Ovary (tissue), 7 donors: ENCODE measurements at regions not wholly inside any gene's neighbourhood (a gene's known extent, or its start where the extent isn't known, plus 50 kb on each side); places are given as distances from the start of the nearest gene placed in this dataset.

Experiments used
- DNase-seq, 5 donors: peaks; one replicate each; pipeline ENCODE4 v3.0.0-alpha.2; 2019 to 2020
- H3K27ac ChIP-seq, 2 donors: fragments of 200-600 bp; one replicate each; pipeline versions ENCODE4 v1.5.1 to v1.8.0; 2019 to 2022
- H3K27me3 ChIP-seq: fragments of 200-600 bp; one replicate; pipeline ENCODE4 v1.8.0; 2022
- H3K36me3 ChIP-seq: fragments of 200-600 bp; sonication (generic); one replicate; pipeline ENCODE4 v1.5.1; 2019
- H3K4me1 ChIP-seq: one replicate; pipeline ENCODE4 v1.8.1; 2013; ENCODE audit warnings: mild to moderate bottlenecking, moderate library complexity; ENCODE audit not compliant: insufficient read depth
- H3K4me3 ChIP-seq: fragments of 200-600 bp; sonication (generic); one replicate; pipeline ENCODE4 v1.5.1; 2017
- H3K9me3 ChIP-seq, 2 donors: fragments of 200-600 bp in 1 of 2; sonication (generic) in 1 of 2; one replicate each; pipeline versions ENCODE4 v1.5.1 to v1.8.1; 2013 to 2019; ENCODE audit warnings: mild to moderate bottlenecking in 1 of 2, moderate library complexity in 1 of 2
- CTCF ChIP-seq, 3 donors: fragments of 450-650 bp in 2 of 3; fragments of 200-600 bp in 1 of 3; IDR thresholded peaks; one replicate each; pipeline versions ENCODE4 v1.5.1 to v1.8.0; 2016 to 2022; ENCODE audit warnings: antibody characterized with exemption in 3 of 3, mild to moderate bottlenecking in 1 of 3
- EP300 ChIP-seq: sonication (generic); formaldehyde crosslinking; IDR thresholded peaks from one replicate; pipeline ENCODE4 v1.6.1; 2017; ENCODE audit warnings: antibody characterized with exemption
- POLR2A ChIP-seq: fragments of 450-650 bp; IDR thresholded peaks from one replicate; pipeline ENCODE4 v1.6.1; 2017; ENCODE audit warnings: antibody characterized with exemption, mild to moderate bottlenecking, moderate library complexity
- WGBS, 3 donors: extraction: QIAGEN DNeasy Blood & Tissue Kit in 1 of 3; methylation state at CpG; one replicate each; pipeline versions ENCODE4 v1.1.5 to v1.1.7; 2013 to 2017; 5-methylcytosine and 5-hydroxymethylcytosine counted together
- intact Hi-C, 4 donors: fragments of 100-400 bp; cut with DNase I; formaldehyde crosslinking; loops; one replicate each; pipeline versions ENCODE4 v1.11.0 to v1.15.1; 2022 to 2023
- donor health status: DM: no; HTN: no; CAD: no; lungs with moderate emphysema.
- donor health status: DM: no; HTN: no; CAD: no.
- donor health status: Bipolar disorder and iron deficiency.
- donor health status: DM: no; HTN: no; CAD: no.
- donor health status: DM: yes; HTN: yes; CAD: no.

- DNase-seq, result no peak
- H3K36me3 ChIP-seq, result no peaks in the 10 kb centered on the region
- H3K9me3 ChIP-seq, result no peaks in the 10 kb centered on the region
- H3K27ac ChIP-seq, result no peak overlapping the region
- WGBS, 3 donors, result 61 to 71% (median 71%) methylated on average over 1 of the region's 1 CpG
- no peaks in the 10 kb centered on the region for H3K27me3 ChIP-seq
- H3K4me3 ChIP-seq, result no peak overlapping the region
- no peaks in the 10 kb centered on the region for H3K4me1 ChIP-seq
- no peak for TF ChIP-seq EP300
- TF ChIP-seq POLR2A, result no peak
- TF ChIP-seq CTCF (IDR thresholded peaks at IDR 0.05), result no peak
- intact Hi-C loops, result no loop called here
Measured at GRCh38 chr6:16959789-16960188, 142.1 kb upstream of the STMND1 start.

- intact Hi-C loops, result no loop called here
- WGBS, 3 donors, result 65 to 76% (median 73%) methylated on average over 2 of the region's 2 CpGs
- H3K36me3 ChIP-seq, result no peaks in the 10 kb centered on the region
- no peak overlapping the region for H3K4me3 ChIP-seq
- TF ChIP-seq CTCF (IDR thresholded peaks at IDR 0.05) (no peak), EP300 (no peak), POLR2A (no peak)
- no peaks in the 10 kb centered on the region for H3K27me3 ChIP-seq
- H3K4me1 ChIP-seq, result no peaks in the 10 kb centered on the region
- DNase-seq, result no peak
- no peak overlapping the region for H3K27ac ChIP-seq
- H3K9me3 ChIP-seq, result no peaks in the 10 kb centered on the region
Measured at GRCh38 chr6:16956361-16956760, 145.5 kb upstream of the STMND1 start.

- Histone ChIP-seq H3K4me3 (no peak overlapping the region), H3K9me3 (no peaks in the 10 kb centered on the region), H3K36me3 (no peaks in the 10 kb centered on the region), H3K4me1 (no peaks in the 10 kb centered on the region), H3K27ac (no peak overlapping the region), H3K27me3 (no peaks in the 10 kb centered on the region)
- intact Hi-C loops, result no loop called here
- DNase-seq, result no peak
- TF ChIP-seq POLR2A (no peak), CTCF (IDR thresholded peaks at IDR 0.05) (no peak), EP300 (no peak)
- 45 to 65% (median 48%) methylated on average over 5 of the region's 5 CpGs for WGBS, 3 donors
Measured at GRCh38 chr6:16955899-16956298, 146.0 kb upstream of the STMND1 start.

GRCh38 chr6:16953905-16954304 lies 147.9 kb upstream of the STMND1 start:
- no peak for DNase-seq
- H3K9me3 ChIP-seq, result no peaks in the 10 kb centered on the region
- no peak overlapping the region for H3K27ac ChIP-seq
- H3K36me3 ChIP-seq, result no peaks in the 10 kb centered on the region
- H3K27me3 ChIP-seq, result no peaks in the 10 kb centered on the region
- no peak overlapping the region for H3K4me3 ChIP-seq
- TF ChIP-seq CTCF (IDR thresholded peaks at IDR 0.05) (no peak), EP300 (no peak), POLR2A (no peak)
- no peaks in the 10 kb centered on the region for H3K4me1 ChIP-seq
- WGBS, 3 donors, result 40 to 79% (median 69%) methylated on average over 2 of the region's 2 CpGs
- intact Hi-C loops, result no loop called here

GRCh38 chr6:16953446-16953845 lies 148.4 kb upstream of the STMND1 start:
- DNase-seq, result no peak
- no peak for TF ChIP-seq CTCF (IDR thresholded peaks at IDR 0.05)
- TF ChIP-seq POLR2A, result no peak
- TF ChIP-seq EP300, result no peak
- H3K4me3 ChIP-seq, result no peak overlapping the region
- no peaks in the 10 kb centered on the region for H3K36me3 ChIP-seq
- 88 to 95% (median 91%) methylated on average over 1 of the region's 1 CpG for WGBS, 3 donors
- H3K27ac ChIP-seq, result no peak overlapping the region
- no peaks in the 10 kb centered on the region for H3K27me3 ChIP-seq
- H3K4me1 ChIP-seq, result no peaks in the 10 kb centered on the region
- intact Hi-C loops, result no loop called here
- no peaks in the 10 kb centered on the region for H3K9me3 ChIP-seq
